HG03039 (cell line): ENCODE measurements at regions not wholly inside any gene's neighbourhood (a gene's known extent, or its start where the extent isn't known, plus 50 kb on each side); places are given as distances from the start of the nearest gene placed in this dataset.
A peak's percentile ranks its signal among the peaks of the same experiment; 100 is the strongest.
"Not testable (repeated sequence)": the region's sequence is repeated elsewhere in the genome, so short reads cannot be mapped to it uniquely, and the experiment has no call there.

ENCODE experiments used
- ATAC-seq: cut with Tn5 transposase; IDR thresholded peaks from one replicate; pipeline ENCODE4 v1.9.1; 2021; ENCODE audit warnings: mild to moderate bottlenecking, moderate library complexity; ENCODE audit not compliant: unreplicated experiment

DNA sequence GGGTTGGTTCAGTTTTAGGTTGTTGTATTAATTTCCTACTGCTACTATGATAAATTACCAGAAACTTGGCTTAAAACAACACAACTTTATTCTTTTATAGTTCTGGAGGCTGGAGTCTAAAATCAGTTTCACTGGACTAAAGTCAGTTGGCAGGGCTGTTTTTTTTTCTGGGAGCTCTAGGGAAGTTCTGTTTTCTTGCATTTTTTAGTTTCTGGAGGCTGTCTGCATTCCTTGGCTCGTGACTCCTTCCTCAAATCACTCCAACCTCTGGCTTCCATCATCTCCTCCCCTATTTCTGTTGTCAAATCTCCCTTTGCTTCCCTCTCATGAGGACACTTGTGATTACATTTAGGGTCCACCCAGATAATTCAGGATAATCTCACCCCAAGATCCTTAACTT is 51.3 kb upstream of the SUB1 start:
- ATAC-seq, result no peak

DNA sequence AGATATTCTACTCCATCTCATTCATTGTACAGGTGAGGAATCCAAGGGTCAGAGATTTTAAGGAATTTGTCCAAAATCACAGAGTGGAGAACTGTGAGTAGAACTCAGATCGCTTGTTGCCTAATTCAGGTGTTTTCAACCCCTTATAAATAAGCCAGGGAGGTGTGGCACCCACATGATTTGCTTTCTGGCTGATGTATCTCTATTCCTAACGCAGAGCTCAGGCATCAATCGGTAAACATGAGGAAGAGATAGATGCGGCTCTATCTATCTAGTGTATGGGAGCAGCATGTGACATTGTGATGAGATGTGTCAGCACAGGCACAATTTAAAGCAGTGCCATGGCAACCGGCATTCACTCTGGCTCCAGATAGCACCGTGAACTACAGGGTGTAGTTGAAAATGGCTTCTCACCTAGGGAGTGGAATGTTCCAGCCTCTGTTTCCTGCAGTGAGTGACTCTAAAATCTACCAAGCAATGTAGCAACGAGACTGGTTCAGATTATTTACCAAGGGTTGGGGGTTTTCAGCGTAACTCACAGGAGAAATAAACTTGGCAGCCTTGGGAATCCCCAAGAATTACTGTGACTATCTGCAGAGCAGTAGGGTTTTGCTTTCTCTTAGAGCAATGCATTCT is 53.4 kb upstream of the SUB1 start:
- peak; percentile 35 for ATAC-seq

DNA sequence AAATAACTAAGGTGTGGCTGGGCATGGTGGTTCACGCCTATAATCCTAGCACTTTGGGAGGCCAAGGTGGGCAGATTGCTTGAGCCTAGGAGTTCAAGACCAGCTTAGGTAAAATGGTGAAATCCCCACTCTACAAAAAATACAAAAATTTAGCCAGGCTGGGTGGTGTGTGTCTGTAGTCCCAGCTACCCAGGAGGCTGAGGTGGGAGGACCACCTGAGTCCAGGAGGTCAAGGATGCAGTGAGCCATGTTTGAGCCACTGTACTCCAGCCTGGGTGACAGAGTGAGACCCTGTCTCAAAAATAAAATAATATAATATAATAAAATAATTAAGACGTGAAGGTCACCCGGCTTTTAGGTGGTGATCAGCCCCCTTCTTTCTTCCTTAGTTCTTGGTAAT is 58.0 kb upstream of the SUB1 start:
- ATAC-seq, result not testable (repeated sequence)

DNA sequence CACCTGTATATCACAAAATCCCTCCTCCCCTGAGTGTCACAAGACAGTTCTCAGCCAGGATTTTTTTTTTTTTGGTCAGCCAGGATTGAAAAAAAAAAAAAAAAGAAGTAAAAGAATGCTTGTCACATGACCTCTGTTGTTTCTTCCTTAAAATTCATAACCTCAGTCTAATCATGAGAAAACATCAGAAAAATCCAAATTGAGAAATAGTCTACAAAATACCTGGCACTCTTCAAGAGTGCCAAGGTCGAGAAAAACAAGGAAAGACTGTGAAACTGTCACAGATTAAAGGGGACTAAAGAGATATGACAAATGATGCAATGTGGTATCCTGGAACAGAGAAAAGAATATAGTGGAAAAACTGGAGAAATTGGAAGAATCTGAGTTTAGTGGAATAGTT is 58.5 kb upstream of the SUB1 start:
- ATAC-seq, result no peak

DNA sequence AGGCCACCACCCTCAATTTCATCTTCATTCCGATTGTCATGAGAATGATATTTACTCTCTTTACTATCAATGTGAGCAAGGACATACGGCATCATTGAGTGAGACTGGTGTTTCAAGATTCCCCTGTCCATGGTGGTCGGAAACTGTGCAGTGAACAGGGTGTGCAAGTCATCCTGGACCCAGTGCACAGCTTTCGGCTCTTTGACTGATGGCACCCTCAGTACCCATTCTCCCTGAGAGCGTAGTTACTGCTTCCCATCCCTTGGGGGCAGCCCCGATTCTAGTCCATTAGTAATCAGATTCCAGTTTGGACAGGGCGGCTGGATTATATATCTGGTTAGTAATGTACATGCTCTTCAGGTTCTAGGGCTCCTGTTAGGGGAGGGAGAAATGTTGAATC is 61.7 kb upstream of the SUB1 start:
- ATAC-seq, result no peak

DNA sequence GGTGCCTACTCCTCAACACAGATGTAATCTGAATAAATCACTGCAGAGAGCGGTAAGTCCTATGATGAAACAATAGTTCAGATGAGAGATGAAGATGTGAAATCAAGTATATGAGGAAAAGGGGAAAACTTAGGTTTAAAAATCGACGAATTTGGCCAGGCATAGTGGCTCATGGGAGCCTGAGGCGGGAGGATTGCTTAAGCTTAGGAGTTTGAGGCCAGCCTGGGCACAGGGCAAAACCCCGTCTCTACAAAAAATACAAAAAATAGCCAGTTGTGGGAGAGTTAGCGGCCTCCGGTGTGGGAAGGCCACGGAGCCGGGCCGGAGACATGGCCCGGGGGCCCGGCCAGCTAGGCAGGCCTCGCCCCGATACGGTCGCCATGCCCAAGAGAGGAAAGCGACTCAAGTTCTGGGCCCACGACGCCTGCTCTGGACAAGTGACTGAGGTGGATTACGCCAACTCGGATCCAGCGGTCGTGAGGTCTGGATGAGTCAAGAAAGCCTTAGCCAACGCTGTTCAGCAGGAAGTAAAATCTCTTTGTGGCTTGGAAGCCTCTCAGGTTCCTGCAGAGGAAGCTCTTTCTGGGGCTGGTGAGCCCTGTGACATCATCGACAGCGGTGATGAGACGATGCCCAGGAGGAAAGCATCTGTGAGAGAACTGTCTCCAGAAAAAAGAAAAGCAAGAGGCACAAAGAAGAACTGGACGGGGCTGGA is 62.8 kb upstream of the SUB1 start:
- ATAC-seq, result no peak

DNA sequence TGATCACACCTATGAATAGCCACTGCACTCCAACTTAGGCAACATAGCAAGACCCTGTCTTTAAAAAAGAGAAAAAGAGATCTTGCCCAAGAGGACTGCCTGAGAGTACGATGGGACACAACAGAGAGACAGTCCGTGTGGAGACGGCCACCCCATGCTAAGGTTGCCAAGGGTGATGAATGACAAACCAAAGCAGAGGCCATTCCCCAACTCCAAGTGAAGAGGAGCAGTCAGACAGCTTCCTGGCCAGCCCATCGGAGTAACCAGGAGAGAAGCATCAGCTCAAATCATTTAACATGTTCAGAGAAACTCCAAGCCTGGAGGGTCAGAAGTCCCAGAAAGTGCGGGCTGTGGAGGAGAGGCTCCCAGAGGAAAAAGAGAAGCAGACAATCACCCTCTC is 63.9 kb upstream of the SUB1 start:
- no peak for ATAC-seq

DNA sequence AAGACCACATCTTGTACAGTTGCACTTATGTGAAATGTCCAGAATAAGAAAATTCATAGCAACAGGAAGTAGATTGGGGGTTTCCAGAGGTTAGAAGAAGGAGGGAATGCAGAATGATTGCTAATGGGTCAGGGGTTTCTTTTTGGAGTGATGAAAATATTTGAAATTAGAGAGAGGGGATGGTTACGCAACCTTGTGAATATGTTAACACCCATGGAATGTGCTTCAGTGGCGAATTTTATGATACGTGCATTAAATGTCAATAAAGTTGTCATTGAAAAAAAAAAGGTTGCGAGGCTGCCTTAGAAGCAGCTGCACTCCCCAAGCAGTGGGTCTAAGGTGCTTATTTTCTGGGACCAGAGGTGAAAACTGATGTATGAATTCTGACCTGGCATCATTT is 64.4 kb upstream of the SUB1 start:
- ATAC-seq, result no peak

DNA sequence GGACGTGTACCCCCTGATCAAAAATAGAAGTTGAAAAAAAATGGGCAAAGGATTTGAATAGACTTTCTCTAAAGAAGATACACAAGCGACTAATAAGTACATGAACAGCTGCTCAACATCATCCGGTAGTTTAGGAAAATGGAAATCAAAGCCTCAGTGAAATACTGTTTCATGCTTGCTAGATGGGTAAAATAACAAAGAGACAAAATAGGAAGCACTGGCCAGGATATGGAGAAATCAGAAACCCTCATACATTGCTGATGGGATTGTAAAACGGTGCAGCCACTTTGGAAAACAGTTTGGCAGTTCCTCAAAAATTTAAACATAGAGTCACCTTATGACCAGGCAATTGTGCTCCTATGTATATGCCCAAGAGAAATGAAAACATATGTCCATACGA is 65.0 kb upstream of the SUB1 start:
- no peak for ATAC-seq

DNA sequence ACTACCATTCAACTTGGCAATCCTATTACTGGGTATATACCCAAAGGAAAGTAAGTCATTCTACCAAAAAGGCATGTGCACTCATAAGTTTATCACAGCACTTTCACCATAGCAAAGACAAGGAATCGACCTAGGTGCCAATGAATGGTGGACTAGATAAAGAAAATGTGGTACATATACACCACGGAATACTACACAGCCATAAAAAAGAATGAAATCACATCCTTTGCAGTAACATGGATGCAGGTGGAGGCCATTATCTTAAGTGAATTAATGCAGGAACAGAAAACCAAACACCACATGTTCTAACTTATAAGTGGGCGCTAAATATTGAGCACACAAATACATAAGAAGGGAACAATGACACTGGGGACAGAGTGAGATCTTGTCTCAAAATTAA is 65.8 kb upstream of the SUB1 start:
- no peak for ATAC-seq

DNA sequence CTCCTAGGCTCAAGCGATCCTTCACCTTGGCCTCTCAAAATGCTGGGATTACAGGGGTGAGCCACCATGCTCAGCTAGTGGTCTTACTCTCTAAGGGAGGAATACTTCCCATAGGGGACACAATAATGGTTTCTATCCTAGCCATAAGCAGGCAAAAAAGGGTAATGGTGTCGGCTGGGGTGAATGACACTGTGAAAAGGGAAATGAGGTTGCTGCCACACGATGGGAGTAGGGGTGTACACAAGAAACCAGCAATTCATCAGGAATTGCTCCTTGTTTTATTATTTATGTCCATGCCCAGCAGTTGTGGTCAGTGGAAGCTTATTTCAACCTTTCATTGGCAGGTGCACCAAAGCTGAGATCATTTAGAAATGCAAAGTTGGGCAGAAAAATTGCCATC is 70.3 kb upstream of the ZFR start:
- no peak for ATAC-seq

DNA sequence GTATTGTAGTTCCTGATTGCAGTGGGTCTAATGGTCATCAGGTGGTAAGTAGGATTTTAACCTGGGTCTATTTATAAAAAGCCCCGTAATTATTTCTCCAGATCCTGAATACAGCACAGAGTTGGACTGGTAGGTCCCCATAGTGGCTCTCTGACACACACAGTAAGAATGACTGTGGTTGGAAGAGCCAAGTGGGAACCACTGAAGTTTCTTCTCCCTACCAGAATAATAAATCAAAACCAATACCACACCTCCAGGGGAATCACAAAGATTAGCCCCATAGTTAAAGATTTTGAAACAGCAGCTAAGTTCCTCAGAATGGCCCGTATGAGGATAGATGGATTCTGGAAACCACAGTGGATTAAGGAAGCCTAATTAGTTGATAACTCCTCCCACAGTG is 68.4 kb upstream of the ZFR start:
- ATAC-seq, result no peak

DNA sequence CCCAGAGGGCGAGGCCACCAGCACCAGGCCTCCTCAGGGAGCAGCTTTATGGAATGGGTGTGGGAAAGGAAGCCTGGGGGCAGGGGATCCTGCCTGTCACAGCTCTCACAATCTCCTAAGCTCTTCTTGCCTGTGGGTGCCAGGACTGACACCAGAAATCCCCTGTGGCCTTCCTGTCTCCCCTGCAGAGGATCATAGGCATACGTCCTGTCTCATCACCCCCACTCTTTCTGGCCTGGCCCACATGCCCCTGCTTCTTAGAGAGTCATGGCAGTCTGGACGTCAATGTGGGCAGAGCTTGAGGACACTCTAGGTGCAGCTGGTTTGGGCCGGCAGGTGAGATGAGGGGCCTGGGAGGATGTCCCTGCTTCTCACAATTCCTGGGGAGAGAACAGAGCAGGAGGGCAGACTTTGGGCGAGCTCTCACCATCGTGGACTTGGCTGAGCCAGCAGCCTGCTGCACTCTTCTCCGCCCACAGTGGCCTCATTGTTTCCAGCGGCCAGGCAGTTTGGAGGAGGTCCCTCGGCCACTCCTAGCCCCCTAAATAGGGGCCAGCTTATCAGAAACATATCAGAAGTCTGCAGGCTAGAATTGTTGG is 67.3 kb upstream of the ZFR start:
- no peak for ATAC-seq

DNA sequence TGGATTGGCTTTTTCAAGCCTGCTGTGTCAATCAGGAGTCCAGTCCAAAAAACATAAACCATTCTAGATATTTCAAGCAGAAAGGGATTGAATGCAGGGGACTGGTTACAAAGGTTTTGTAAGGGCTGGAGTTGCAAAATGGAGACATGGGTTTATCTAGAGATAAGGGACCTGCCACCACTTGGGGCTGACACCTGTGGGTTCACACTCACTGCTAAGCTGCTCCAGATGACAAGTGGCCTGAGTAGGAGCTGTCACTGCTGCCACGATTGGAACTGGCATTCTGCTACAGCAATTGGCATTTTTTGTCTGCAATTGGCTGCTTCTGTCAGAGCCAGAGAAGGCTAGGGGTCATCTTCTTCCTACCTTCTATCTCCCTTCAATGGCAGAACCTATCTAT is 66.3 kb upstream of the ZFR start:
- ATAC-seq, result no peak

DNA sequence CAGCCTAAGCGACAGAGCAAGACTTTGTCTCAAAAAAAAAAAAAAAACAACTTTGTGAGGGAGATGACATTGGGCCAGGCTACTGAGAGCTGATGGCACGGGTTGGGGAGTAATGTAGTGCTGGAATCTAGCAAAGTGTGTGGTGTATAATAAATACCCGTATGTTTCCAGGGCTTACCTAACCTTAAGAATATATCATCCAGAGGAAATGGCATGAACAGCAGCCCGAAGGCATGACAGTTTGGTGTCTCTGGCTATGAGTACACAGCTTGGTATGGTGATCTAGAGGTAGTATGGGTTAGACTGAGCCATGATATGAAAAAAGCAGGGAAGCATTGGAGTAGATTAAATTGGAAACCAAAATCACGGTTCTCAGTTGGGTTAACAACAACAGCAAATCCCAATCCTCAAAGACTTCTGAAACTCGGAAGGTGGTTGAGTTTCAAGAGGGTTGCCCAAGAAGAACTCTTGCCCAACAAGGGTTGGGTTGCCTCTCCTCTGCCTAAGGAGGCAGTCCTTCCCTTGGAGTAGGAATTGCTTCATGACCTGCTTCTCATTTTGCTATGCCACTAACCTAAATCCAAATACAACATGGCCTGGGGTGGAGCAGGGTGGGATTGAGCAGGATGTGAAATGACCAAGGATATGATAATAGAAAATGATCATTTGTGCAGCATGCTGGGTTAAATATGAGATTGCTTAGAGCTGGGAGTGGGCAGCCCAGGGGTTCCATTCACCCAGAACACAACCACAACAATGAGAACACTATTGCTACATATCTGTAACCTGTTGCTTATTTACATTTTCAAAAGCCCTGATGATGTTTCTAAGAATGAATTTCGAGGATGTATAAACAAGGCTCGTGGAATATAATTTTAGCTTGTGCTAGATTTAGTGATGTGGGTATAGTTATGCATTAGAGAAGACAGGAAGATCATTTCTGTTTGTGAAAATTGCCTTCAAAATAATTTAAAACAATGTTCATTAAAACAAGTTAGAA is 64.6 kb upstream of the ZFR start:
- ATAC-seq, result no peak

DNA sequence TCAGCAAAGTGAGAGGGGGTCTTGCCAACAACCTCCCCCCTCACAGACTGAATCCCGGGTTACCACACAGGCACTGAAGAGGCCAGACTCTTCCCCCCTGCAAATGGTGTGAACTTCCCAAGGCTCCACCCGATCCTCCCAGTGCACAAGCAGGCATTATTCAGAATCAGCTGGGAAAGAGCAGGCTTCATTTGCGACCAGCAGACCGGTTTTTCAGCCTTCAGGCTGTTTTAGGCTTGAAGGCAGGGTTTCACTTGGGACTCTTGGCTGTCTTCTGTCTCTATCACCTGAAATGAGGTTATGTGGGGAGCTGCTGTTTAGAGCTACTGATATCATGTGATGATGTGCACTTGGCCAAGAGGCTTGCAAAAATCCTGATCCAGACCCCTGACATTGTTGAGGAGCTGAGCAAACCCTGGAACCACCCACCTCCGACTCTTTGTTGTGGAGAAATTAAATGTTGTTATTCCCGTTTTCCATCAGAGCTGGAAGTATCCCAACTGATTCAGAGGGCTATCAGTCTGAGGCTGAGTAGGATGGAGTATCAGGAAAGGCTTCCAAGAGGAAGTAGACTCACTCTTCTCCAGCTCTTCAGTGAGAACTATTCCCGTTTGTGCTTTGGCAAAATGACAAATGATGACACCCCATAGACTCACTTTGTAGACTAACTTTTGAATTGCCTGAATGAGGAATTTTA is 63.3 kb upstream of the ZFR start:
- ATAC-seq, result no peak

DNA sequence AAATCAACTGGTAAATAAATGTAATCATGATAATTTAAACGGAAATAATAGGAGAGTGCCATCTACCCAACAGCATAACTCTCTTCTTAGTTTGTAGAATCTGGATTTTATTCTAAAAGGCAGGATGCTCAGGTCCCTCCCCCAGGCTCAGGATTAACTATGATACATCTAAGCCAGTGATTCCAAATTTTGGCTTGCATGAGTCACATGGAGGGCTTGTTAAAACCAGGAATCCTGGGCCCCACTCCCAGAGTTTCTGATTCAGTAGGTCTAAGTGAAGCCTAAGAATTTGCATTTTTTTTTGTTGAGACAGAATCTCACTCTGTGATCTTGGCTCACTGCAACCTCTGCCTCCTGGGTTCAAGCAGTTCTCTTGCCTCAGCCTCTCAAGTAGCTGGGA is 62.3 kb upstream of the ZFR start:
- ATAC-seq, result no peak

DNA sequence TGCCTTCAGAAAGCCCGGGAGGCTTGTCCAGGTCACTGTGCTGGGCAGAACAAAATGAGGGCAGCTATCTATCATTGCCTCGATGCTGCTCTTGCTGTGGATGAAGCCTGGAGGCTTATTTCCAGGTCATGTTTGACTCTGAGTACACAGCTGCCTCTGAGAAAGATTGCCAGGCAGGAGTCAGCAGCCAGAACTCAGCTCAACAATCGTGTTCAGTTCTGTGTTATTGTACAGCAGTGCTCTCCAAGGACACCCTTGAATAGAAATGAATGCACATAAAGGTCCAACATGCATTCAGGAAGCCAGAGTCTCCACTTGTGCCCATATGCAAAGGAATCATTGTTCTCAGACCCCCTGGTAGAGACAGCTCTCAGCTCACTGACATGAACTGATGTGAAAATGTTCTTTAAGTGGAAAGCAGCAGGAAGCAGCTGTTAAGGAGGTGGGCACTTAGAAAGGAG is 61.7 kb upstream of the ZFR start:
- ATAC-seq, result no peak

DNA sequence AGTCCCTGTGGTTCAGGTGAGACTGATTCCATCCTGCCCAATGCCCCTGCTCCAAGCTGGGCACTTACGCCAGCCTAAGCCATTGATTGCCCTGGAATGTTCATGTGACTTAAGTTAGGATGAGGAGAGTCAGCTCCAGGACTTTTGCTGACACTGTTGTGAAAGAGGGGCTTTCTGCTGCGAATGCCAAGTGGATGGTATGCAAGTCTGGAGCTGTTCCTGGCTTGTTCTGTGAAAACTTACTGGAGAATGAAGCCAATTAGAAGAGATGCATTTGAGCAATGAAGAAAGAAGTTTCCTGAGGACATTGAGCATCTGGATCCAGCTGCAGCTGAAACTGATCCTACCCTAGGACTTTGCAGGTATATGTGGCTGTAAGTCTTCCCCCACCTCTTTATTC is 61.2 kb upstream of the ZFR start:
- no peak for ATAC-seq

DNA sequence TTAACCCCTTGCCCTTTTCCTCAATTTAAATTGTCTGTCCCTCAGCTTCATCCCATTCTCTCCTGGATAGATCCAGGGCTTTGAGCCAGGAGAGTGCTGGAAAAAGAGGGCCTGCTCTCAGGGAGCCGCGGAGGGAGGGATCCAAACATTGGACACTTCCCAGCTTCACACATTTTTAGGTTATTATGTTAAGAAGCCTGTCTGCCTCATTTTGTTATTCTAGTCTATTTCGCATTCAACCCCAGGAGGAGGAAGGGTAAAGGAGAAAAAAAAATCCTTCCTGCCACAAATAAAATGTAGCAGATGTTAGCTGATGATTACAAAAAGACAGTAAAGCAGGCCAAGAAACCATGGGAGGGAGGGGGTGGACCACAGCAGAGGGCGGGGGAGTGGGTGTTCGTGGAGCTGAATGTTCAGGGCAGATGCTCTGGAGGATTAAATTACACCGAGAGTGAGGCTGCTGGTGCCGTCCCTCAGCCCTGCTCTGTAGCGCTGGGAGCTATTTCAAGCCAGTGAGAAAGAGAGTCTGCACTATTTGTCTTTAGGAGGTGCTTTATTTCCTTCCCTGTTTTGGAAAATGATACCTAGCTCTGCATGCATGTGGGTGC is 60.6 kb upstream of the ZFR start:
- ATAC-seq, result no peak
